Stimulated activated CD4-positive, alpha-beta T cell treated with anti-CD3 and anti-CD28 coated beads, Interleukin-12 subunit alpha, Interleukin-12 subunit beta, amount 100 ng/mL, for 48 hours (primary cell): ENCODE measurements at regions not wholly inside any gene's neighbourhood (a gene's known extent, or its start where the extent isn't known, plus 50 kb on each side); places are given as distances from the start of the nearest gene placed in this dataset.
A peak's percentile ranks its signal among the peaks of the same experiment; 100 is the strongest.

Experiments
- DNase-seq, 3 donors: peaks; one replicate each; pipeline ENCODE4 v3.0.0-alpha.2; 2020; ENCODE audit warnings: low read depth in 2 of 3, low spot score in 1 of 3

DNA sequence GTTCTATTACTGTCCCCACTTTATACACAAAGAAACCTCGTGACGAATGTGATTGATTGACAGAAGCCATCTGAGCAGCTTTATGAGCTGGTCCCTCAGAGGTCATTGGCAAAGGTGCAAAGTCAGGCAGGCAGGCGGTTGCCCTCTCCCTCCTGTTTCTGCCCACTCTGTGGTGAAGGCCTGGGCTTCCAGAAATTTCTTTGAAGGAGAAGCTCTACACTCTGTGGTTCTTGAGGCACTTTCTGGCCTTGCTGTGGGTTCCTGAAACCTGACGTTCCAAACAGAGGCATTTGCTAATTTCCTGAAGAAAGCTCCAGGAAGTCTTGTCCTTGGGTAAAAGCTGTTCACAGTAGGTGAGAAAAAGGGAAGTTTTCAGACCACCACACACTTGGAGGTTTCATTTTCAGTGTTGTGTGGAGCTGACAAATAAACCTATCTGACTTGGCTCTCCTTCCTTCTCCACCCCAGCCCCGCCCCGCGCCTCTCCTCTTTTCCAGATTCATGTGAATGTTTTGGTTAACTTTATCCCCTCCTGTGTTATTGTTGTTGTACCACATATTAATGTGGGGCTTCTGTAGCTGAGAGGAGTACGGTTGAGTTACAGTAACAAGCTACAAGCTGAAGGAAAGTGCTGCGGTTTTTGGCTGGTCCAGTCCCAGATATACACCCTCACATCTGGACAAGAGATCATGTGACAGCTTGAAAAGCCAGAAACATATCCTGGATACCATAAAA is 274.1 kb downstream of the CLIC5 start:
- DNase-seq = no peak

DNA sequence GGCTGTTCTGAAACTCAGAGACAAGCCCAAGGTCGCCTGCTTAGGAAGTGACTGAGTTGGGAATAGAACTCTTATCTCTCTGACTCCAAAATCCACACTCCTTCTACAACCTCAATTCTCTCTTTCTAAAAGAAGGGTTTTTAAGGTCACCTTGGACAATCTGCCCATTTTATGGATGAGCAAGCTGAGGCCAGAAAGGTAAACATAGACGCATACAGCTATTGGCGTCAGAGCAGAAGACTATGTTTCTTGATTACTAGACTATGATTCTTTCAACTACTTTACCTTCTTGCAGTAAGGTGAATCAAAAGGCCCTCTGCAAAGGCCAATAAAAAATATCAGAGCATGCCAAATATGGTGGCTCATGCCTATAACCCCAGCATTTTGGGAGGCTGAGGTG is 276.6 kb downstream of the CLIC5 start:
- DNase-seq = no peak

DNA sequence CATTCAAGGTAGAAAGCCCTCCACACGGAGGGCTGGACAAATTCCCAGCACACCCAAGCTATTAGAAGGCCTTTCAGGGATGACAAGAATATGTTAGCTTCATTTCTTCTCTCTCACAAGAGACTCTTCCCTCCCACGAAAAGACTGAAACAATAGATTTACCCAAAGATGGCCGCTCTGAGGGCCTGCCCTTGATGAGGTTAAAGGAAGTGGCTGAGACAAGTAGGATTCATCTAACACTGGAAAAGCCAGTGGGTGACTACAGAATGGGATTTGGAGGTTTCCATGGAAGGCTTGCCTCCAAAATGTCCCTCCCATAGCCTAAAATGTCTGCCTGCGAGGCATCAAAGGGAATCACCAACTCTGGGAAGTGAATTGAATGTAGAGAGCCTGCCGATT is 277.6 kb downstream of the CLIC5 start:
- DNase-seq = no peak

DNA sequence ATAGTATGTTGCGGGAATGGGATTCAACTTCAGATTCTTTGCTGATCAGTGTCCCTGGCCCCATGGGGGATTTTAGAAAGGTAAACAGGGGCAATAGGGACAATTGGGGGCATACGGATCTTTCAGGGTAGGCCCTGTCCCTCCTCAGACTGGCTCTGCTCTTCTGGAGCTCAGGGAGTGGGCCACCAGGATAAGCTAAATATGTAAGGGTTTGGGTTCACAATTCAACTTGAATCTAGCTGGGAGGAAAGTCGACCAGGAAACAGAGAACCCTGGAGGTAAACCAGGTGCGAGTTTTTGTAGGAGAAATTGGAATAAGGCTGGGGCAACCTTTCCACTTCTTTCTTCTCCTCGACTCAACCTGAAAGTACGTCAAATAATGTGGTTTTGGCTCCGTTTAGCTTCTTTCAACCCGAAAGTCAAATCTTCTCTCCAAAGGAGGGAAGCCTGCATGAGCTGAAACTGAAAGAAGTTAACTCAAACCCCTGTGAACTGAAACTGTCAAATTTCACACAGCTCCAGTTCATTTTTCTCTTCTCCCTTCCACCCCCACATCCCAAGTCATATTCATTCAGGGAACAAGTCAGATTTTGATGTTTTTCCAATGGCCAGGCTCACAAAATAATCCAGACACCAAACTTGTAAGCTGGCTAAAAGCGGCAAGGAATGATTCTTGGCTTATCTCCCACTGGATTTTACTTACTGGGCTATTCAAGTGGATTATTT is 278.2 kb downstream of the CLIC5 start:
- peak in 1 of 3 donors; percentile 27 for DNase-seq

DNA sequence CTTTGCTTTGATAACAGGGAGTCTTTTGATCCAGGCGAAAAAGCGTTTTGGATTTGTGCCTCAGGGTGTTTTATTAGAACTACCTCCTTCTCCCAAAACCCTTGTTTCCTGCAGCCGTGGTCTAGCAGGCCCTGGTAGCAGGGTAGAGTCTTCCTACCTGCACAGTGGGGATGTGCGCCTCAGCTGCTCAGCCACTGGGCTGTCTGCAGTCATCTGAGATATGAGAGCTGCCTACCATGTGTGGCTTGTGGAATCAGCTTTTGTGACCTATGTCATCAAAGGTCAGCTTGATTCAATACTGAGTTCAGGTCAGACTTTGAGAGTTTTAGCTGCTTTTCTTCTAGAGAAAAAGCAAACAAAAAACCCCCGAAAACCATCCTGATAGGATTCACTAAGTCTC is 279.5 kb downstream of the CLIC5 start:
- DNase-seq = no peak

DNA sequence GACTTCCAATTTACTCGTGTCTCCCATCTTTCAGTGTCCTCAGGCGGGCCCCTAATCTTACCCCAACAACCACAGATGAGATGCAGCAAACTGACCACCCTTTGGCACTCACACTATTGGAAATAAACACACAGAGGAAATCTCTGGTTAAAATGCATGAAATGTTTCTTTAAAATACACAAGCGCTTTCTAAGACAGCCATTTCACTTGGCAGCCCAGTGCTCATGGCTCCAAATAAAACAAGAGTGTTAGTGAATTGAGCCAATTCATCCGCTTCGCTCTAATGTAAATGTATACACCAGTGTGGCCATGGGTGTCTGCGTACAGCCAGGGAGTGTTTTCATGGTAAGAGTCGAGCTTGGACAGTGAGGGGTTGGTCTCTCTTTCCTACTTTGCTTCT is 282.9 kb downstream of the CLIC5 start:
- DNase-seq = no peak

DNA sequence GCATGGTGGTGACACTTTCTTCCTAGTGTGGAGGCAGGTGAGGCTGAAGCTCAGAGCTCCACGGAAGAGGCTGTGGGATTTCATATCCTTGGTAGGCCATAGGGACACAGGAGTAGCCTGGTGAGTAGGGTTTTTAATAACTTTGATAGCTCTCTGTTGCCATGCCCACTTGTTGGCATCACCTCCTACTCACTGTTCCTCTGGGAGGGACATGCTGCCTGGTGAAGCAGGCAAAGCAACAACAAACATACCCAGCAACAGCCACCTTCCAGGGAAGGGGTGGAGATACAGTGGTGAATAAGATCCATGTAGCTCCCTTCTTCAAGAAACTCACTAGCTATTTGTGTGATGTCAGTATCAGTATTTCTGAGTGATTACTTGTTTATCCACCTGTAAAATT is 285.4 kb downstream of the CLIC5 start:
- no peak for DNase-seq

DNA sequence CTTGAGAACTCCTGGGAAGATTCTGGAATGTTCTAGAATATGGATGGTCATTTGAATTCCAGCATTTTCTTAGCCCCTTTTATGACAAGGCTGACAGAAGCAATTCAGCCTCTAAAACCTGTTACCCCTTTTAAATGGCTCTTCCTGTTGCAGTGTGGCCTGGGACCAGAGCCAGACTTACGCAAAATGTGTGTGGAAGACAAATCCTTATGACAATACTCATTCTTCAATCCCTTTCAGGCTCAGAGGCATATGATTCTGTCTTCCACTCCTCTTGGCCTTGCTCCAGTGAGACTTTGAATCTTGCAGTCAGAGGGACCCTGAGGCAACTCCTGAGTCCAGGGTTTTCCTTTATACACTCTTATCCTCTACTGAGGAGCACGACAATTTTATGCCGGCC is 287.0 kb downstream of the CLIC5 start:
- no peak for DNase-seq

DNA sequence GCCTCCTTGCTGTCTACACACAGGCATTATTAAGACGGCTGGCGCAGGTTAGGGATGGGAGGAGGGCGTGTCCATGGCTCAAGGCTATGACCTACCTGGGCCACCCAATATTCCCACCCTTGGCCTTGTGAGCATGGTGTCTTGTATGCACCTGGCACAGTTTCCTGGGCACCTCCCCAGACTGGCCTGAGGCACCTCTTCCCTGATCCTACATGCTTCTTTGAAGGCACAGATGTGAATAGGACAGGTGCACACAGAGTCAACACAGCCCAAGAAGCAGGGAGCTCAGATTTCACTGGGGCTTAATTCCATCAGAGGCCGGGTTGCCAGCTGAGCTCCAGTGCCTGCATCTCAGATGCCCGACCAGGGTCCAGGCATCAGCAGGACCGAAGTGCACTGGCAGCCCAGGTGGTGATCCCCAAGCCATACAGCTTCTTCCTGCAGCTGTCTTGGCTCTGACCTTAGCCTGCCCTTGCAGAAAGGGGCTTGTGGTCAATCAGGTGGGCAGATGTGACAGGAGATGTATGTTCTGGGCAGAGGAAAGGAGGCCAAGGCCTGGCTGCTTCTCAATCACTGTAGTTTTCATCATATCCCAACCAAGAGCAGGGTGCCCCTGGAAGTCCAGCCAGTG is 287.7 kb downstream of the CLIC5 start:
- no peak for DNase-seq

DNA sequence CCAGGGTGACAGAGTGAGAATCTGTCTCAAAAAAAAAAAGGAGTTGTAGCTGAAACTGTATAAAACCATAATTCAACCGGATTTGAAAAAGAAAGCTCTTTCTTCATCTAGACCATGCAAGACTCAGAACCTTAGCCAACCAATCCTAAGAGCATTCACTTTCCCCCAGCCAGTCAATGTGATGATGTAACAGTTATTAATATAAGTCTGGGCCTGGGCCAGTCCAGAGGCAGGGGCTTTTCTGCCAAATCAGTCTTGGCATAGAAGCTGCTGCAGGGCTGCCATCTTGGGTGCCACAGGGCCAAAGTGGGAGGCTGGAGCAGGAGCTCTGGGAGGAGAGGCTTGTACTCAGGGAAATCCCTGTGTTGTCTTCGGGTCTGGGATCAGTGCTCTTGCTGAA is 288.4 kb downstream of the CLIC5 start:
- DNase-seq = no peak

DNA sequence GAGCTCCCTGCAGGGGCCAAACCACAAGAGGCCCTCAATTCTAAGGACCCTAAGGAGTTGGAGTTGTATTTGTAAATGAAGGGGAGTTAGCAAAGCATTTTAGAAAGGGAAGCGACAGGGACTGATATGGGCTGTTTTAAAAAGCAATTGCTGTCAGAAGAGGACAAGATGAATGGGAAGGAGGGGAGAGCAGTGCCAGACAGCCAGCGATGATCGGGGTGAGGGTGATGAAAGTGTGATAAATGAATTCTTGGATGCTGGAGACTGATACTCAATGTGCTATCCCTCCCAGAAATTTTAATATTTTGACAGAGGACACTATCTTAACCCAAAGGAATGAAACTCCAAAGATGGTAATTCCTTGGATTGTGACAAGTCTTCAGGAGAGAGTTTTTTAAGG is 289.2 kb downstream of the CLIC5 start:
- DNase-seq = no peak

DNA sequence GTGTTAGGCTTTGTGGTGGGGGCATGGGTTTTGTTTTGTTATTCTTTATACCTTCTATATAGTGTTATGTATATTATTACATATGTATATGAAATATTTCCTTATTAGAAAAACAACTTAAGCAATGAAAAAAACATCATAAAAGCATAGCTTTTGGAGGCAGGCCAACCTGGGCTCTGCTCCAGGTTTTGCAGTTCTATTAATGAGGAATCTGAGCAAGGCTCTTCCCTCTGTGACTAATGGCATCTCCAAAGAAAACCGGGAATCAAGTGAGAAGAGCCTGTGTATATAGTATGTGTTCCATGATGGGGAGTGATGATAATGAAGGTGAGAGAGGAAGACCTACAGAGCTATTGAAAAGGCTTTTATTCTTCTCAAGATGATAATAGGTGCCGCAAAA is 291.1 kb downstream of the CLIC5 start:
- no peak for DNase-seq

DNA sequence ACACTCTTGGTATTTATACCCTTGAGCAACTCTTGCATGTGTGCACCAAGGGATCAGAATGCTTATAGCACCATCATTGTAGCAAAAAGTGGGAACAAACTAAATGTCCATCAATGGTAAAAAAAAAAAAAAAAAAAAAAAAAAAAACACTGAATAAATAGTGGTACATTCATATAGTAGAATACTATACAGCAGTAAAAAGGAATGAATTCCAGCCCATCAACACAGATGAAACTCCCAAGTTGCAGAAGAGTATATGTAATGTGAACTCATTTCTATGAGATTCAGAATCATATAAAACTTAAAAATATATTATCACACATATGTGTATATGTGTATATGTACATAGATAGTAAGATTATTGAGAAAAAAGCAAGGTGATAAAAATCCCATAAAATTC is 291.6 kb downstream of the CLIC5 start:
- DNase-seq = no peak

DNA sequence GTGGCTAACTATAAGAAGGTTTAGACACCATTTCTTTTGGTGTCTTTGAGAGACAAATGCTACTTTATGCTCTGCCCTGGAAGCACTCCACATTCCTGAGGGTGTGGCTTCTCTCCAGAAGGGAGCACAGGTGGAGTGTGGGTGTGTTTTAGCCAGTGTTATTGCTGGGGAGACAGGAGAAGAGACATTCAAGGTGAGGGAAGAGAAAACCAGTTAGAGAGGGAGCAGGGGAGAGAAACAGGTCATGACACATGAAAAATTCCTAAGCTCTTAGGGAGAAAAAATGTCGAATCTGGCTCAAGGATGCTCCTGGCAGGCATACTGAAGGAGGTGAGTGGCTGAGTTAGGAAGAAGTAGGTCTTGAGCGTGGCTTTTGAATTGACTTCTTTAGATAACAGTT is 292.8 kb downstream of the CLIC5 start:
- no peak for DNase-seq

DNA sequence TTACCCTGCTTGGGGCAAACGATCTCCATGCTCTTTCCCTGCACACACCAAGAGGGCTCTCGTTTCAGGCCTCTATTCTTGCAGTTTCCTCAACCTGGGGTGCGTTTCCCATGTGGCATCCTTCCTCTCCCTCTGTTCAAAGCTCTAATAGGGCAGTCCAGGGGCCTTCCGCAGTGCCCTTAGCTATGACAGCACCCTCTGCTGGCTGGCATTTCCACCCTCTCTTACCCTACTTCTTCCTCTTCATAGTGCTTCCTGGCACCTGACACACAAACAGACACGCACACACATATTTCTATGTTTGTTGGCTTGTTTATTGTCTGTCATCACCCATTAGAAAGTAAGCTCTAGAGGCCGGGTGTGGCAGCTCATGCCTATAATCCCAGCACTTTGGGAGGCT is 294.0 kb downstream of the CLIC5 start:
- no peak for DNase-seq

DNA sequence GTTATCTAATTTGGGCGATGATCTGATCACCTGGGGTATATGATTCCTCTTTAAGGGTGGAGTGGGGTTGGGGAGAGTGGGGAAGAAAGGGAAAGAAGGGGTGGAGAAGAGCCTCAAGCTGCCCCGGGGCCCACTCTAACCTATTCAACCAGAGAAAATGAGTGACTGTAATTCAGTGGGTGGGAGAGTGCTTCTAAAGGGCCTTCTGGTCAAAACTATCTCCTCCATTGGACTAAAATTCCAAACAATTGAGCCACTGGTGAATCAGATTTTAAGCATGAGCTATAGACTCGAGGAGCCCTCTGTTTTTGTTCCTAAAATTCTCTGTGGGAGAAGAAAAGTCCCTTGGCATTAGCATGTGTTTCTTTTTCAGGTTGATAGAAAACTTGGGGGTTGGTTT is 296.8 kb downstream of the CLIC5 start:
- no peak for DNase-seq

DNA sequence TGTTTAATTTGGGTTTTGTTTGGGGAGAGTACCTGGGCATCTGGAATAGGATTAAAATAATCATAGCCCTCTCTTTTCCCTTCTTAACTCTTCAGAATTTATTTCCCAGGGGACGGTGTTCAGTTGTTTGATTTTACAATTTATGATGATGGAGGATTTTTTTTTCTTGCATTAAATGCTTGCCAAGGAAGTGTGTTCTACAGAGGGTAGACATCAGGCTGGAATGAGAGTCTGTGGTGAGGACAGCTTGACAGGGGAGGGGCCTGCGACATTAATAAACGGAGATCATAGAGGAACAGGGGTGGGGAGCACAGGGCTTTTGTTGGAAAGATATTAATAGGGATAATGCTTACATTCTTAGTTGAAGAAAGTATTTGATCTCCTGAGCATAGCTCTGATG is 297.5 kb downstream of the CLIC5 start:
- no peak for DNase-seq

DNA sequence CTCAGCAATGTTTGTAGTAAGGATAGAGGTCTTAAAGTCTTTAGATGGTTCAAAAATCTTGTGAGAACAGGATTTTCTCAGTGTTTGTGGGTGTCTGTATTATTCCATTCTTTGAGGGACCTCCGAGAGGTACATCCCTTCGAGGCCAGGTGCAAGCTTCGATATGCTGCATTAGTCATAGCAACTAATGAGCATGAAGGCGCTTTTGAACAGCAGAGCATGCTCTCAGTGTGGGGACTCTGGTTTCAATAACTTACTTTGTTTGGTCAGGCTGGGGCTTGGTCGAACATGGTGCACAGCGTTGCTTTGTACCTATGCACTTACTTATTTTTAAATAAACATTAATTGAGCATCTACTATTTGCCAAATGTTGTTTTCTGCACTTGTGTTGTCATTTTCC is 297.9 kb downstream of the CLIC5 start:
- DNase-seq = no peak

DNA sequence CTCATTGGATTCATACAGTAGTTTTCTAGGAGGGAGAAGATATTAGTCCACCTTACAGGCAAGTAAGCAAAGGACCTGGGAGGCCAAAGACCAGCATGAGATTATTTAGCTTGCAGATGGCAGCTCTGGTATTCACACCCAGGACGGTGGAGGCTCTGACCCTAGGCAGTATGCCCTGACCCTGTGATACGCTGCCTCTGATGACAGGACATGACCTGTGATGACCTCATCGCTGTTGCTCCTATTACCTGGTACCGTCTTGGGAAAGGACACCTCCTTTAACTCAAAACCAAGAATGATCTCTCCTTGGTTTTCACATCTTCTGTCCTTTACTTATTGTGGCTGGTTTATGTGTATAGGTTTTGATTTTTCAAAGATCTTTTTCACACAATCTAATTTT is 298.6 kb downstream of the CLIC5 start:
- no peak for DNase-seq

DNA sequence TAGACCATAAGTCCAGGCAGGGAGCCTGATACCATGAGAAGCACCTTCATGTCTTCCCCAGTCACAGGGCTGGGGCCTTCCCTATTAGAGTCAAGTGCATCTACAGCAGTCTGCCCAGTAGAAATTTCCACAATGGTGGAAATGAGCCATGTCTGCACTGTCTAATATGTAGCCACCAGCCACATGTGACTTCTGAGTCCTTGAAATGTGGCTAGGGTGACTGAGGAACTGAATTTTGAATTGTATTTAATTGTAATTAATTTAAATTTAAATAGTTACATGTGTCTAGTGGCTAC is 300.2 kb downstream of the CLIC5 start:
- DNase-seq = no peak

DNA sequence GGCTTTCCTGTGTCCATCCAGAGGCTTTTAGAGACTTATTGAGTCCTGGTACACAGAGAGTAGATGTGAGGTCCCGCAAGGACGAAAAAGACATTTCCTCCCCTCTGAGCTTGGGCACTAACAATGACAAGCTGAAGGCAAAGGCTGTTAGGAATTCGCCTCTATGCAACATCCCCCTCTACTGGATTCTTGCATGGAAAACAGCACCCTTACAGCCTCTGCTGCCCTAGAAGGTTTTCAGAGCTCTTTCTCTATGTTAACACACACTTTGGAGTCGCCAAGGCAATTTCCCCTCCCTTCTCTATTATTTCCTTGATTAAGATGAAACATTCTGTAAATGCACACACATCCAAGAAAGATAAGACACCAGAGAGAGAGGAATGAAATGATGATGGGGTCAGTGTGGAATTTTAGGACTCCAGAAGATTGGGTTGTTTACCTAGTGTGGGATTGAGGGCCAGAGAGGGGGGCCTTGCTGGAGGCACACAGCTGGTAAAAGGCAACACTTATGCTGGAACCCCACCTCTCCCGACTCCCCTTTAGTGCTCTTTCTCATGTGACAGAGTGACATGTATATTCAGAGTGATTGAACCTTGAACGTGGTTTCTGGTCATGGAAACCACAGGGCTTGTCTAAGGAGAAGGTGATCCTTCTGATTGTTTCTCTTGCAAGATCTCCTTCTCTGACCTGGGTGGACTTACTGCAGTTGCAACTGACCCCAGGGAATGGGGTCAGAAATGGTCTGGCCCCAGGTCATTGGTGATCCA is 300.7 kb downstream of the CLIC5 start:
- peak in 1 of 3 donors; percentile 34 for DNase-seq
